DMS79 (cell line): ENCODE measurements at regions not wholly inside any gene's neighbourhood (a gene's known extent, or its start where the extent isn't known, plus 50 kb on each side); places are given as distances from the start of the nearest gene placed in this dataset.
A peak's percentile ranks its signal among the peaks of the same experiment; 100 is the strongest.

Experiments used
- DNase-seq: peaks from one replicate; lab custom pipeline; 2025; lab: John Stamatoyannopoulos, UW

DNA sequence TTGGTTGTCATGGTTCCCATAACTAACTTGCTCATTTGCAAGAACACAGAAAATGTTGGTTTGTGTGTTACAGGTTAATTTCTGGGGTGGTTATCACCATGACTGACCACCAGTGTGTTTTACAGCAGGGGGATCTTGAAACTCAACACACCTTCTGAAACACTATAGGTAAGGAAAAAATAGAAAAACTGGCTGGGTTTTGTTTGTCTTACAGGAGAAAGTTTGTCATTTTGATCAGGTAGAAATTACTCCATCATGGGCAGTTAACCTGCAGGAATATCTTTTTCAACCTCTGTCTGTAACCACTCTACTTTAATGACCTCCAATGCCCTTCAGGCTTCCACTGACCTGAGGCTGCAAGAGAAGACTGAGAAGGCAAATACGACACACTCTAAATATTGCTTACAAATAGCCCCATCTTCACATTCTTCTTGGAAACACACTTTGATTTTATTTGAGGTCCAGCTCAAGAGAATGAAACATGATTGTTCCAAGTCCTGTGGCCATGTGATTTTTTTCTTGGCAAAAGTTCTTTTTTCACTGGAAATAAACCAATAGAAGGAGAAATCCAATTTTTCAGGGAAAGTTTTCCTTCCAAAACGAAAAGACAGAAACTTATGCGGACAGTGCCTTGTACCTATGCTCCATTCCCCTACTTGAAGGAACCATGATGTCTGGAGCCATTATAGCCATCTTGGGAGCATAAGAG is 428.7 kb upstream of the SALL1 start:
- DNase-seq: no peak

- peak; percentile 42 for DNase-seq
Measured at GRCh38 chr16:51577621-51578303, 426.7 kb upstream of the SALL1 start.

DNA sequence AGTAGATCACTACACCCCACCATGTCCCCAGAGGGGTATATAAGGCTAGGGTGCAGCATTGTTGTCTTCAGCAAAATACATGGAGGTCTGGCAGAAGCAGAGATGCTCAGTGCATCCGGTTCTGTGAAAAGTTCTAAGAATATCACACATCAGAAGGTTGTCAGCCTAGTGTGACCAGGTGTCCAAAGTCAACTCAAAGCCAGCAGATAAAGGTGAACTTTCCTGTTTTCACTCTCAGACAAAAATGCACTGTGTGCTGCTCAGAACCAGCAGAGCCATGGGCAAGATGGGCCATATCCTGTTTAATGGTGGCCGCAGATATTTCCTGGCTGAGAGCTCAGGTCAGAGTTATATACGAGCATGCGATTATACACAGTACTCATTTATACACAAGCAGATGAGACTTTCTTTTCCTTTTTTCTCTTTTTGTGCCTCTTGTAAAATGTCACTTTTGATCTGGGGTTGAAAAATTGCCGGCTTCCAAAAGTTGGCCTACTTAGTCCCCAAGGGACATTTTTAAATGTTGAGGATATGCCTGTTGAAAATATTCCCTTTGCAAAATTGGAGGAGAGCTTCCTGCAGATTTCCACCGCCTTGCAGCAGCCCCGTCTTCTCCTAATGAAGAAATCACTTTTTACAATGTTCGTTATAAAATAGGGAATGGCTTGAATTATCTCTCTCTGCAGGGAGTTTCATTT is 425.6 kb upstream of the SALL1 start:
- DNase-seq: no peak

DNA sequence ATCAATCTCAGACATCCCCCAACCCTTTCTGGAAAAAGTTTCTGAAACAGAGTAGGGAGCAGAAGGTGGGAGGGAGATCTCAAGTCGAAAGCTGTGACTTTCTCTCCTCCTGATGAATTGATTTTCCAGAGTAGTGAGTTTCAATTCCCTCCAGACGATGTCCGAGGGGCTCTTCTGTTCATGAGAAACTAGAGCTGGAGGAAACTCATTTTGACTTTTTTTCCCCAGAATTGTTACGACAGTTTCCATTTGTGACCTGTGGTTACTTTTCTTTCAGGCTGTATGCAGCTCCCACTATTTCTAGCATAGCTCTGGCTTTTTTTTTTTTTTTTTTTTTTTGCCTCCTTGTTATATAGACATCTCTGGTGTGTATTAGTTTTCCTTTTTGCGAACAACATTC is 422.1 kb upstream of the SALL1 start:
- DNase-seq: no peak

- no peak for DNase-seq
Measured at GRCh38 chr16:51569203-51569931, 418.3 kb upstream of the SALL1 start.

DNA sequence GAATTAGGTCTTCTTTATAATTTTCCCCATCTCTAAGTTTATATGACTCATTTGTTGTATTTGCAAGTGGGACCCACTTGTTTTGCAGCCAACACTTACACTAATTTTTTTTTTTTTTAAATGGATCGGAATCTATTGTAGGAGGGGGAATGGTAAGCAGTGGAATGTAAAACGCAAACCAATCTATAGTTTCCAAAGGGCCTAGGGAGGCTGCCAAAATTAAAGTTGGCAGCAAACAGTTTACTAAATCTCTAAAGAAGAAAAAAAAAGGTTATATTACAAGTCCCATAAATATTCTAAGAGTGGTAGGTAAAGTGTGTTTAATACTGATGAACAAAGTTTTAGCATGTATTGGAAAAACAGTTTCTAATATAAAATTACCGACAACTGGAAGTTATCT is 416.8 kb upstream of the SALL1 start:
- no peak for DNase-seq

GRCh38 chr16:51565184-51565583 is 414.1 kb upstream of the SALL1 start:
- no peak for DNase-seq

DNA sequence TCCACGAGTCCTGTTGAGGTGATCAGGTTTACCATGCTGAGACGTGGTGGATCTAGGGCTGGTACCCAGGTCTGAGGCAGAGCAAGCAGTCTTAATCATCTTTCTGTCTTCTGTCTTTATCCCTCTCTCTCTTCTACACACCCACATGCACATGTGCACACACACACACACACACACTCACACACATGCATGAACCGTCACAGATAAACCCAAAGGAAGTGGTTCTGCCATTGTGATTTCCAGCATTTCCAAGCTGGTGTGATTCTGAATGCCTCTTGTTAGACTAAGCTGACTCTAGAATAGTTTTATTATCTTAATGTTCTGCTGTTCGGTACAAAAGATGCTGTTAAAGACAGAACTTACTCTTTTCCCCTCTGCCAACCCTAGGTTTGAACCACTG is 411.8 kb upstream of the SALL1 start:
- no peak for DNase-seq

- DNase-seq: no peak
Measured at GRCh38 chr16:51559901-51560300, 408.8 kb upstream of the SALL1 start.

DNA sequence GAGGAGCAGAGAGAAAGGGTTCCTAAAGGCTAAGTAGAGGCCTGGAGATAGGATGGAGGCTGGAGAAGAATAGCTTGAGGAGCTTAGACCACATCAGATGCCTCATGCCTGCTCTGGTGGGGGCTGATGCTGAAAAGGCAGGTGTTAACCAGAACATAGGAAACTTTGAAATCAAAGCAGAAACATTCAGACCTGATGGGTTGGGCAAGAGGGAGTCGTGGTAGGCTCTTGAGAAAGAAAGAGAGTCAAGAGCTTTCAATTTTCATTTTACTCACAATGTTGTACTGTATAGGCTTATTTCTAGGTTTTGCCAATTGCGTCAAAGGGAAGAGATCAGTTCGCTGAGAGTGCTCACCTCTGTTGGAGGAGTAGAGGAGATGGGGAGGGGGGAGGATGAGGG is 406.6 kb upstream of the SALL1 start:
- DNase-seq: no peak

DNA sequence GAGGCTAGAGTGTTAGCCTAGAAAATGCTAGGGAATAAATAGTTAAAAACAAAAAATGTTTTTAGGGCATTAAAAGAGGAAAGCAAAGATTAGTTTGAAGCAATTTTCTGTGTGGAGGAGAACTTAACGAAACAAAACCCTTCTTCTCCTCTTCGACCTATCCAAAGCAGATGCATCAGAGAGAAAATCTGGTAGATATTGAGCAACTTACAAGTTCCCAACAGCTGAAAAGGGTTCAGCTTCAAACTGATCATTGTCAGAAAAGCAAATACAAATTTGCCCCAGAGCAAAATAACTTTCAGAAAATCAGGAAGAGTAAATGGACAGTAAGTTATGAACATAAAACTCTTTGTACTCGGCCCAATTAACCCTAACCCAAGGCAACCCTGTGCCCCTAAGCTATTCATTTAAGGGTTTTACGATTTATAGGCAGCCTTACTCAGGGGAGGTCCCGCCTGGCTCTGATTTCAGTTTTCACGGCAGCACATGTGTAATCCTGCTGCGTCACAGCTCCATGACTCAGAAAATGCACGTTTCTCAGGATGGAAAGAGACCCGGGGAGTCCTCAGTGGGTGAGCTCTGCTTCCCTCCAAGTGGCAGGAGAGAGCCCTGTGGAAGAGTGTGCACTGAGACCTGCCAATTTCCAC is 405.7 kb upstream of the SALL1 start:
- DNase-seq: no peak

DNA sequence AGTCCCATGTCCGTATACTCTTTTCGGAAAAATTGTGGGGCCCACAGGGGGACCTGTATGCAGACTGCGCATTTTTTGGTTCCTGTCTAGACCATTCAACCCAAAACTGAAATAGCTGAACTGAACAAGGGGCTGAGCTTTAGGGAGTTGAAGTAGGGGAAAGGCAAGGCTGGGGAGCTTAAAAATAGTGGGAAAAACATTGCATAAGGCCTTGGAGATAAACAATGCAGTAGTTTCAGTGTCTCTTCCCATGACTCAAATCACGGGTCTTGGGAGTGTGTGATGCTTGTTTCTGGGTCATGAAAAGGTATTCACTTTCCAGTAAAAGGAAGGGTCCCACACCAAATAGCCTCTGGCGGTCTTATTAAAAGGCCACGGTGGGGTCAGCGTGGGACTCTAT is 402.8 kb upstream of the SALL1 start:
- DNase-seq: no peak

- DNase-seq: no peak
Measured at GRCh38 chr16:51553314-51553713, 402.2 kb upstream of the SALL1 start.

DNA sequence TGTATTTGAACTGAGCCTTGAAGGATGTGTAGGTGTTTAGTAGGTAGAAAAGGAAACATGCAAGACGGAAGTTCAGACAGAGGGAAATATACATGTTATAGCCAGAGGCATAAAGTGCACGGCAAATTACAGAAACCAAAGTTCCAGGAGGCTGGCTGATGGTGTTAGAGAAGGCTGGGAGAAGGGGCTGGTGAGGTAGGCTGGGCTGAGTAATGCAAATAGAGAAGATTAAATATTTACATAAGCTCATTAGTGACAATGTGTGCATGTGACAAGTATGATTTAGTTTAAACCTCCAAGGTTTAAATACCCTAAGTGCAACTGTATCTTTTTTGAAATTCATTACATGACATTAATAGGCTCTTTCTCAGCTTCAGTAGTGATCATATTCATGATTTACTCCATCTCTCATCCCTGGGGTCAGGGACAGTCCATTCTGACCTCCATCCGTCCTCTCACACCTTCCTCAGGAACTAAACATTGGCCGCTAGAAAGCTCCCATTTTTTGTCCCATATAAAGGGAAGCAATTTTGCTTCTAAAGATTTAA is 399.8 kb upstream of the SALL1 start:
- DNase-seq: no peak

DNA sequence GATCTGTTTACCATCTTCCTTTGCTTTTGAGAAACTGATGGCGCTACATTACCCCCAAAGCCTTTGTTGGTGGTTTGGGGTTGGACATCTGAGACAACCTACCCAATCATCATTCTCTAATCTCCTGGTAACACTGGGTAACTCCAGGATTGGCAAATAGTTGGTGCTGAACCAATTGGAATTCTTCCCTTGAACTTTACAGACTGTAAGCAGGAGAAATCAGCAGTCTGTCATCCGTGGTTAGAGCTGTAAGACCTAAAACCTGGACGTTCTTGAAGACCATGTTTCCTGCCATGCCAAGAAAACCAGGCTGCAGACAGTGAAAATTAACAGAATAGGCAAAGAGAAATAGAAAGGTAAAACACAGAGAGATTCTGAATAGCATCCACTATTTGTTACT is 398.8 kb upstream of the SALL1 start:
- DNase-seq: no peak

DNA sequence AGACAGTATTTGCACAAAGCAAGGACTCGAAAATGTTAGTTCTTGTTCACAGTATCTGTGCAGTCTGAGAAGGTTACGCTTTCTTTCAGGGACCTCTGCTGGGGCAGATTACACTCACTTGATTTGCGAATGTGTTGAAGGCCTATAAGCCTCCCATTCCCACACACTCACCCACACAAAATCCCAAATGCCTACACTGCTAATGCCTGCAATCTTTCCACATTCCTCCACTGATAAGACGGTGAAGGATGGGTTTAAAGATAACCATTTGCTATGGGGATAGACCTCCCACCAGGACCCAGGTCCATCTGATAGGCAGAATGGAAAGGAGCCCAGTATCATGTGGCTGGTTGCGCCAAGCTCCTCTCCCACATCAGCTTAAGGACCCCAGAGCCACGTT is 394.9 kb upstream of the SALL1 start:
- no peak for DNase-seq

DNA sequence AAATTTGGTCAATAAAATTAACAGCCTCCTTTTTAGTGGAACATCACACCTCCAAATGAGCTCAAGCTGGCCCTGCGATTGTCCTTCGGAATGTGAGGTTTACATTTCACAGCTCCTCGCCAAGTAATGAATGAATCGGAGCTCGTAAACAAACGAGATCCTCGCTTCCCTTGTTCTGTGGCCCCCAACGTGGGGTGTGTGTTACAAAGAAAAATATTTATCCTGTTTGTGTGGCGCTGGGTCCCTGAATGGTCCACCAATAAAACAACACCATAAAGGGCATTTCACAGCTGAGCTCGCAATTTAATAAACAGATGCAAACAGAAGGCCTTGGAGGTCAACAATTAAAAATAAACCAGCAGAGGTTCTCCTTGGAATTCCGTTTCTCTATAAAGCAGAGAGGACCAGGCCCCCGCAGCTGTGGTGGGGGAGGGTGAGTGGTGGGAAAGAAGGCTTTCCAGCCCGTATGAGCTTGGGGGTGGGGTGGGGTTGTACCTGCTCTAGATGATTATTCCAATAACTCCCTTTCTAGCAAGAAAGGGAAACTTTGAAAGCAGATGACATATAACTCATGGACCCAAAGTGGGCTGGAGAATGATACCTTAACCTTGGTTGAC is 393.9 kb upstream of the SALL1 start:
- no peak for DNase-seq

DNA sequence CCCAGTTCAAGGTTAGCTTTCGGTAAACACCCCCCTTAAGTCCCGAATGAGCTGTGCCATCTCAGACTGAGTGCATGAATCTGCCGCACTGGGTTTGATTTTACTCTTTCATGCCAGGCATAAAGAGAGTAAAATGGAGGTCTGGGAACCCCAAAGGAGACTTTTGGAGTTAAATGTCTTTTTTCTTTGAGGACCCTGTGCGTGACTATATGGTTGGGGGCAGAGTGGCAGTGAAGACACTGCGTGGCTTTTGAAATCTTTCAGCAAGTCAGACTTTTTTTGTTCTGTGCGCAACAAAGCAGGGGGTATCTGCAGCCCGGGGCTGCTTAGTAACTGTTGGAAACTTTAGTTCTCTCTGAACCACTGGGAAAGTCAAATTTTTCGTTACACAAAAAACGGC is 392.9 kb upstream of the SALL1 start:
- no peak for DNase-seq

GRCh38 chr16:51542981-51543815 is 392.1 kb upstream of the SALL1 start:
- DNase-seq: no peak

GRCh38 chr16:51540259-51540658 is 389.2 kb upstream of the SALL1 start:
- DNase-seq: no peak
